C4-2B (cell line): ENCODE measurements at regions not wholly inside any gene's neighbourhood (a gene's known extent, or its start where the extent isn't known, plus 50 kb on each side); places are given as distances from the start of the nearest gene placed in this dataset.

ENCODE experiments used
- ZFX ChIP-seq: fragments of 450-650 bp; IDR thresholded peaks from 2 replicates; pipeline ENCODE4 v1.6.1; 2017
- TF ChIP-seq, protein P1 (sequence below): fragments of 450-650 bp; conservative IDR thresholded peaks from 2 replicates; pipeline ENCODE4 v1.5.1; 2017; ENCODE audit warnings: mild to moderate bottlenecking

DNA sequence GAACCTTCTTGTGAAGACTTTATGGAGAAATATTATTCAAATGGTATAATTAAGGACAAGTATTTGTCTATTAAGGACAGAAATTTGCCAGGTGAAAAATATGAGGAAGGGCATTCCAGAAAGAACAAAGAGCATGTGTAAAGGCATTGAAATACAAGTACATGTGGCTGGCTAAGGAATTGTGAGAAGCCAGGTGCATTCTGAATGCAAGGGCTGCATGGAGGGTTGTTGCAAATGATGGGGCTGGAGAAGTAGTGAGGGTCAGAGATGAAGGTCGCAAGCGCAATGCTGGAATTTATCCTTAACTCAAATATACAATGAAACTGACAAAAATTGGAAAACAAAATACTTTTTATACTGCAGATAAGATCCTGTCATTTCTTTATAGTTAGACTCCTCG lies 437.7 kb downstream of the ADAMTS20 start:
- TF ChIP-seq, protein P1, sequence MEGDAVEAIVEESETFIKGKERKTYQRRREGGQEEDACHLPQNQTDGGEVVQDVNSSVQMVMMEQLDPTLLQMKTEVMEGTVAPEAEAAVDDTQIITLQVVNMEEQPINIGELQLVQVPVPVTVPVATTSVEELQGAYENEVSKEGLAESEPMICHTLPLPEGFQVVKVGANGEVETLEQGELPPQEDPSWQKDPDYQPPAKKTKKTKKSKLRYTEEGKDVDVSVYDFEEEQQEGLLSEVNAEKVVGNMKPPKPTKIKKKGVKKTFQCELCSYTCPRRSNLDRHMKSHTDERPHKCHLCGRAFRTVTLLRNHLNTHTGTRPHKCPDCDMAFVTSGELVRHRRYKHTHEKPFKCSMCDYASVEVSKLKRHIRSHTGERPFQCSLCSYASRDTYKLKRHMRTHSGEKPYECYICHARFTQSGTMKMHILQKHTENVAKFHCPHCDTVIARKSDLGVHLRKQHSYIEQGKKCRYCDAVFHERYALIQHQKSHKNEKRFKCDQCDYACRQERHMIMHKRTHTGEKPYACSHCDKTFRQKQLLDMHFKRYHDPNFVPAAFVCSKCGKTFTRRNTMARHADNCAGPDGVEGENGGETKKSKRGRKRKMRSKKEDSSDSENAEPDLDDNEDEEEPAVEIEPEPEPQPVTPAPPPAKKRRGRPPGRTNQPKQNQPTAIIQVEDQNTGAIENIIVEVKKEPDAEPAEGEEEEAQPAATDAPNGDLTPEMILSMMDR = no peak
- TF ChIP-seq ZFX = no peak
